C1 segment of cervical spinal cord (tissue), 14 donors: ENCODE measurements at regions not wholly inside any gene's neighbourhood (a gene's known extent, or its start where the extent isn't known, plus 50 kb on each side); places are given as distances from the start of the nearest gene placed in this dataset.
A peak's percentile ranks its signal among the peaks of the same experiment; 100 is the strongest.

Source experiments
- DNase-seq, 14 donors: peaks; one replicate each; lab custom pipeline; 2025; lab: John Stamatoyannopoulos, UW

- DNase-seq: no peak
Observed at GRCh38 chr11:109745996-109746625, 324.1 kb downstream of the C11orf87 start.

DNA sequence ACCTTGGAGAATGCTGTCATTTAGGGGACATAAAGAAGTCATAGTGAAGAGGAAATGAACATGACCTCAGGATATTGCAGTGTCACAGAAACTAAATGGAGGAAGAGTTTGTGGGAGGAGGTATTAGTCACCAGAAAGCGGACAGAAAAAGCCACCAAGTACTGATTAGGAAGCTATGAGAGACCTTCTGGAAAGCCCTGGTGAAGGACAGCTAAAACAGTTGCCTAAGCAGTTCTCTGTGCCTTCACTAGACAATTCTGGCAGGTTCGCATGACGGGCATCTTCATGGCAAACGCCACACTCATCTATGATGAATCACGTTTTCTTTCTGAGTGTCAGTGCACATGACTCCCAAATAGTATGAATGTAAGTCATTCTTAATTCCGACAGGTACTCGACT is 325.8 kb downstream of the C11orf87 start:
- DNase-seq: no peak

GRCh38 chr11:109749476-109749875 is 327.5 kb downstream of the C11orf87 start:
- DNase-seq: no peak

DNA sequence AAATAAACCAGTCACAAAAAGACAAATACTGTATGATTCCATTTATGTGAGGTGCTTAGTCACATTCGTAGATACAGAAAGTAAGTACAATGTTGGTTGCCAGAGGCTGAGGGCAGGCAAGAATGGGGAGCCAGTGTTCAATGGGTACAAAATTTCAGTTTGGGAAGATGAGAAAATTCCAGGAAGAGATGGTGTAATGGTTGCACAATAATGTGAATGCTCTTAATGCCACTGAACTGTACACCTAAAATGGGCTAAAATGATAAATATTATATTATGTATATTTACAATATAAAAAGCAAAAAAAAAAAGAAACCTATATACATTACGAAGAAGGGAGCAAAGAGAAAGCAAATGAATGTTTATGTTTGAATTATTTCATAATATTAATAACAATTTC is 329.0 kb downstream of the C11orf87 start:
- DNase-seq: no peak

- DNase-seq: no peak
Observed at GRCh38 chr11:109752212-109752825, 330.3 kb downstream of the C11orf87 start.

DNA sequence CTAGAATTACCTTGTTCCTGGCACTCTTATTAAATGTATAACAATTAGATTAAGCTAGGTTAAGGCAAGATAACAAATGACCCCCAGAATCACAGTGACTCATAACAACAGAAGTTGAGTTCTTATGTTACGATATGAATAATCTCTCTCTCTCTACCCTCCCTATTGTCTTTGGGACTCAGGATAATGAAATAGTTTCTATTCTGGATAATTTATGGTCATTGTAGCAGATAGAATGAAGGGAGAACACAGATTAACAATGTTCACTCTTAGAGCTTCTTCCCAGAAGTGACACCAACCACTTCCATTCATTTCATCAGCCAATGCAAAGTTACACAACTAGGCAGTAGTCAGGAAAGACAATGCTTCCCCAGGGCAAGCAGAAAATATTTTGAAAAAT is 334.5 kb downstream of the C11orf87 start:
- DNase-seq: no peak

- no peak for DNase-seq
Observed at GRCh38 chr11:109756951-109757350, 335.0 kb downstream of the C11orf87 start.

- no peak for DNase-seq
Observed at GRCh38 chr11:109762546-109762945, 330.6 kb upstream of the ZC3H12C start.

- no peak for DNase-seq
Observed at GRCh38 chr11:109765709-109766311, 327.4 kb upstream of the ZC3H12C start.

- no peak for DNase-seq
Observed at GRCh38 chr11:109769858-109770257, 323.3 kb upstream of the ZC3H12C start.

DNA sequence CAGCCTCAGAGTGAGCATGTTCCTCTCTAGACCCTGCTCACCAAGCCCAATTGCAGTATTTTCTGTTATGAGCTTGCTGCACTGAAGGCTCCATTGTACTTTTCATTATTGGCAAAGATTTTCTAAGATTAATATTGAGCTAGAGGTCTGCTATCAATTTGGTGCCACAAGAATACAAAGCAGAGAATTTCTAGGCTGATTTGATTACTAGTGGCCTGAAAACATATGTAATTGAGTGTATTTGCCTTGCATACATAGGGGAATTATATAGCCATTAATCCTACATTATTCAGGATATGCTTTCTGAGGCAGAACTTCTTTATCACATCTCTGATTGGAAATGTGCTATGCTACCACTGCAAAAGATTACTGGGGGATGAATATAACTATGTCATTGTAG is 322.9 kb upstream of the ZC3H12C start:
- DNase-seq: no peak

DNA sequence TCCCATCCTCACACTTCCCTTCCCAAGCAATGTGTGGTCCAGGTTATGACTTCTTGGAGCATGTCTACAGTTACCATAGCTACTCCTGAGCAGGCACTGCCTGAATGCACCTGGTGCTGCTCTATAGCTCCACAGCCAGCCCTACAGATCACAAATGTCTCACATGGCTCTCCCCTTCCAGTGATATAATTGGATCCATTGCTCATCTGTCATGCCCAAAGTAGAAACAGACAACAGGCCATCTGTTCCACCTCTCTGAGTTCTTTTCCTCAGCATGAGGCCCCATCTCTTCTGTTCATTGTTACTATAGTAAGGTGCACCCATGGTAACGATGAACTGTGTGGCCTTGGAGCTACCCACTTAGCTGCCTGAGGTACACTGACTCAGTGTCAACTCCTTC is 320.3 kb upstream of the ZC3H12C start:
- DNase-seq: peak in 2 of 14 donors; percentile 15 to 99

DNA sequence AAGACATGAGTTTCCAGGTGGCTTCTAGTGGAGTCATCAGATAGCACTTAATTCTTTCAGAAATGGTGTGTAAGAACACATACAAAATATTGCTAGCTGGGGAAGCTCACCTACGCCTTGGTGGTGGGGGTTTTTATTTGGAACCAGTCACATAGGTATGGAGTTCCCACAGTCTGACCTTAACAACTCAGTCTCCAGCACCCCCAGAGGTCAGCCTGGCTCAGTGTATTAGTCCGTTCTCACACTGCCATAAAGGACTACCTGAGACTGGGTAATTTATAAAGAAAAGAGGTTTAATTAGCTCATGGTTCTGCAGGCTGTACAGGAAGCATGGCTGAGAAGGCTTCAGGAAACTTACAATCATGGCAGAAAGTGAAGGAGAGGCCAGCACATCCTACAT is 317.5 kb upstream of the ZC3H12C start:
- DNase-seq: no peak

GRCh38 chr11:109783014-109783413 is 310.2 kb upstream of the ZC3H12C start:
- no peak for DNase-seq

DNA sequence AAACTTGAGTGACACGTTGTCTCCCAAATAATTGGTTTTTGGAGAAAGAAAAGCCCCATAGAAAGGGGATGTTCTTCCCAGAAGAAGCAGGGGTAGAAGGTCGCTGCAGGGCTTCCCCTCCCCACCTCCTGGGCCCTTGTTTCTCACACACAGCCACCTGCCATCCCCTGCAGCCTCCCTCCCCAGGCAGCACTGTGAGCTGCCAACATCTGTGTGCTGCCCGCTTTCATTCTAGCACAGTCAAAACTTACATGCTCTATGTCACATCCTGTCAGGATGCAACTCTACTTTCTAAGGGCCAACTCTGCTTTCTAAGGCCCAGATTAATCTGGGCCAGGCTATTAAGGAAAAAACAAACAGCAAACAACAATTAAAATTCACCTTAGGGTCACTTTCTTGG is 309.4 kb upstream of the ZC3H12C start:
- no peak for DNase-seq

GRCh38 chr11:109784536-109784935 is 308.7 kb upstream of the ZC3H12C start:
- no peak for DNase-seq

GRCh38 chr11:109785198-109785597 is 308.0 kb upstream of the ZC3H12C start:
- no peak for DNase-seq

DNA sequence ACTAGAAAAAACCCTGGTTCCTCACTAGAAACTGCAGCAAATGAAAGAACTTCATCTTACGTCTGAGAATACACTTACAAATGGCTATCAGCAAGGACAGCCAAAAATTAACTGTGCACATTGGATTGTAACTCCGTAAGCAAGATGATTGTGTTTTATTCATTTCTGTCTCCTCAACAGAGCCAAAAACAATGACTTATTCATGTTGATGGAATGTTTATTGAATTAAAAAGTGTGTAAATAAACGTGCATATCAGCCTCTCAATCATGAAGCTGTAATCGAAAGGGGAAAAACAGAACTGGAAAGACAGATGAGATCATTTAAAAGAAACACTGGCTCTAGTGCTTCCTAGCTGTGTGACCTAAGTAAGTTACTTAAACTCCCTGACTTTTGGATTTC is 307.5 kb upstream of the ZC3H12C start:
- no peak for DNase-seq

DNA sequence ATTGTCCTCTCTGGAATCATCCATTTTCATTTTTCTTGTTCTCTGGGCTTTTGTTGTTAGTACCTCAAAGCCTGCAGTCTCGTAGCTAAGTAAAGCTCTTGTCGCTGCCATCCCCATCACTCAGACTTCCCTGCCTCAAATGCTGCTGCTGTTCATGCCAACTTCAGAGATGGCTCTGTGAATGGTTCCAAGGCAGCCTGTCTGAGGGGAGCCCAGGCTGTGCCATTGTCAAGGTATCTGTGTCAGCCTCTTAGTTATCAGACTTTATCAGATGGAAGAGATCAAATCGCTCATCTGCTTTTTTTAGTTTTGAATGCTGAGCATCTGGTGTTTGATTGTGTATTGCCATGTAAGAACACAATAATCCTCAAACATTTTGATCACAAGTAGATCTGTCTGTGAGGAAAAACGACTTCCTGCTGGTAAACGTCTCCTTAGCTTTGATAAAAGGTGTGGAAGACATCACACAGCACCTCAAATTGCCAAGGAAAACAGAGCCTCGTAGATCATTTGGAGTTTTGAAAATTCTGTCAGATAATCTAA is 304.2 kb upstream of the ZC3H12C start:
- DNase-seq: no peak

DNA sequence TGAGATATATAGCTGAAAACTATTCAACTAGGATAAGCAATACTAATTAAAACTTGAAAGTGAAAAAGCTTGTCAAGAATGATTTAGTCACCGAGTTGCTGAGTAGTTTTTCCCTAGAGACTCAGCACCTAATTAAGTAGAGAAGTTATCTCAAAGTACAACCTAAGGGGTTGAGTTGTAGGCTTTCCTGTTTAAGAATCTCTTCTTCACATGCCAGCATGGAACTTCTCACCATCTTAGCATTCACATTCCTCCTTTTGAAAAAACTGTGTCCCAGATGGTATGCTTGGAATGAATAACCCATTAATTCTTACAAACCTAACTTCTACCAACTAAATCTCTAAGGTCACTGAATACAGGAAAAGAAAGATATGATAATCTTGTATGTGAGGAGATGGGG is 303.3 kb upstream of the ZC3H12C start:
- DNase-seq: no peak

- DNase-seq: no peak
Observed at GRCh38 chr11:109791337-109791736, 301.9 kb upstream of the ZC3H12C start.

DNA sequence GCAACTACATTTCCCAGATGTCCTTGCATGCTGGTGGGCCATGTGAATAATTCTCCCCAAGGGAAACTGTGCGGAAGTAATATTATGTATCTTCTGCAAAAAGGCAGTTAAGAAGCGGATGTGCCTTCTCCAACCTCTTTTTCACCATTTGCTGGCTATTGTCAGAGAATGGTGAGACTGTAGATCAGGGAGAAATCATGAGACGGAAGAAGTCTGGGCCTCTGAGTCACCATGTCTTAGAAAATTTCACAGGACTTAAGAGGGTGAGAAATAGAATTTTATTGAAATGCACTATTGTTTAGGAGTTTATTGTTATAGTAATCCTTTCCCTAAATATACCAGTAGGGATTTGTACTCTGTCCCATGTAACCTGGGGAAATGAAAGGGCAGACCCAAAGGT is 298.7 kb upstream of the ZC3H12C start:
- no peak for DNase-seq

- no peak for DNase-seq
Observed at GRCh38 chr11:109795234-109795633, 298.0 kb upstream of the ZC3H12C start.
